Myocyte (in vitro differentiated cells): ENCODE measurements at regions not wholly inside any gene's neighbourhood (a gene's known extent, or its start where the extent isn't known, plus 50 kb on each side); places are given as distances from the start of the nearest gene placed in this dataset.
A peak's percentile ranks its signal among the peaks of the same experiment; 100 is the strongest.

ENCODE experiments used
- DNase-seq: peaks from one replicate; pipeline ENCODE4 v3.0.0-alpha.2; 2012; ENCODE audit warnings: low read depth

DNA sequence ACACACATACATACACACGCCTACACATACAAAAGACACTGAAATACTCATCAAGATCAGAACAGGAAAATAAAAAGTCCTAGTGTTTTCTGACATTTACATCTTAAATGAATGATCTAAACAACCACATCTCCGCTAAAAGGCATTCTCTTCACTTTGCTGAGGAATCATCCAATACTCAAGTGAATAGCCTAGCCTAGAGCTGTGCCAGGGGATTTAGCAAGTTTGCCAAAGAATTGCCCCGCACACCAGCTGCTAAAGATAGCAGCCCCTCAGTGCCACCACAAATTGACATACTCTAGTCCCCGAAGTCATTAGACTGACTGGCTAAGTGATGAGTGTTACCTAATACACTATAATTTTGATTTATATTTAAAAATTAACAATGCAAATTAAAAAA lies 246.8 kb upstream of the POU3F2 start:
- no peak for DNase-seq

DNA sequence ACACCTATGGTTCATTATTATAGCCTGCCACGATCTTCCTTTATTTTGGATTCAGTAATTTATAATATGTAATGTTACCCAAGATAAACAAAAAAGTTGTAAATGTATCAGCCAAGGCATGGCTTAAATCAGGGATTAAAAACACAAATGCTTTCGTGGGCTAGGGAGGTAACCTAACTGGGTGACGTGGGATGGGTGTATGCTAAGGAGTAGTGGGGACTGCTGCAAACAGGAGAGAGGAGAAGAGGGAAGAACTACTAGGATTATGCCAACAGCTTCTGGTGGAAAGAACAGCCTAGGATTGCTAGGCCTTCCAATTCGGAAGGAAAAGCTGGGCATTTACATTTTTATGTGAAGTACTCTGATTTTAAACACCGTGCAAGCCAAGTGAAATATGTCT lies 244.8 kb upstream of the POU3F2 start:
- no peak for DNase-seq

DNA sequence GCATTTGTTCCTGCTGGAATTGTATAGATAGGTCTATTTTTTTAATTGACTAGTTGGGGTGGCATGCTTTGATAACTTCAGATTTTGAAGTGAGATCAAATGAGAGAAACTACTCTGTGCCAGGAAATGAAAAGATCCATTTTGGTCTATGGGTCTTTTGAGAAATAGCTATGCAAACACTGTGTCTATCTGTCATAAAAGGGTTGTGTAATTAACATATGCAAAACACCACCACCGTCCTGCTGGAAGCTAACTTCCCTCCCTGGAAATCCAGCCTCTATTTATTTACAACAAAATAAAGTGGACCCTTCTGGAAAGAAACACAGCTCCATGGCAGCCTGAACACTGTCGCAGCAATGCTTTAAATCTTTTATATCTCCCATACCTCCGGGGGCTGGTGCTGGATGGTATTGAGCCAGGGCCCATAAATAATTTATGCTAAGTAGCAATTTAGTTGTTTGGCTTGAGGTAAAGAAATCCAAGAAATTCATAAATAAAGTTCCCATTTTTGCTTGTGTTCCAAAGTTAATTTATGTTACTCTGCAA lies 244.2 kb upstream of the POU3F2 start:
- no peak for DNase-seq

- DNase-seq = no peak
These were observed 243.4 kb upstream of the POU3F2 start for GRCh38 chr6:98590997-98591396.

DNA sequence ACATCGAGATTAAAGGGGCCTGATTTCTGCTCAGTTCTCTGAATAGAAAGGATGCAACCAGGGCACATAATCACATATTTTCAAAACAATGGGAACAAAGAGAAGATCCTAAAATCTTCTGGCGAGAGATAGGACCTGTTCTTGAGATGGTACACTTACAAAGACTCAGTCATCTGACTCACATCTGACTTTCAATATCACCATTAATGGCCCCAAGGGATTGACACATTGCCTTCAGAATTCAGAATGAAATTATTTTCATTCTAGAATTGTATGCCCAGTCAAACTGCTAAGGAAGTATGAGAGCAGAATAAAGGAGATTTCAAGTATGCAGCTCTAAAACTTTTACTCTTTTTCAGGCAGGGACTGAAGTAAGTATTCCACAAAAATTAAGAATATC lies 240.7 kb upstream of the POU3F2 start:
- no peak for DNase-seq

GRCh38 chr6:98601716-98602115 lies 232.7 kb upstream of the POU3F2 start:
- DNase-seq = no peak

DNA sequence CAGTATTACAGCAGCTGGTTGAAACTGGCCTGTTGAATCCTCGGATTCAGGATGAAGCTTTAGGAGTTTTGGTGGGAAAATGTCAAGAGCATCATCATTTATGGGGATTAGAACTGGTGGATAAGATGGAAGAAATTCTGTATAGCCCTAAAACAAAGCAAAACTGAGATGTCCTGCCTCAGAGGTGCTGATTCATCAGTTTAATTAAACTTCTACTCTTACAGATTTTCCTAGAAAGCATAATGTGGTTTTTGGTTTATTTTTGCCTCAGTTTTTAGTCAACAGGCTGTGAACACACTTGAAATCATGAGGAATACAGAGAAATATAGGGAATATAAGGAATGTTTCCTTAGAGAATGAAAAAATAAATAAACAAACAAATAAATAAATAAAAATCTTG lies 228.7 kb upstream of the POU3F2 start:
- no peak for DNase-seq

DNA sequence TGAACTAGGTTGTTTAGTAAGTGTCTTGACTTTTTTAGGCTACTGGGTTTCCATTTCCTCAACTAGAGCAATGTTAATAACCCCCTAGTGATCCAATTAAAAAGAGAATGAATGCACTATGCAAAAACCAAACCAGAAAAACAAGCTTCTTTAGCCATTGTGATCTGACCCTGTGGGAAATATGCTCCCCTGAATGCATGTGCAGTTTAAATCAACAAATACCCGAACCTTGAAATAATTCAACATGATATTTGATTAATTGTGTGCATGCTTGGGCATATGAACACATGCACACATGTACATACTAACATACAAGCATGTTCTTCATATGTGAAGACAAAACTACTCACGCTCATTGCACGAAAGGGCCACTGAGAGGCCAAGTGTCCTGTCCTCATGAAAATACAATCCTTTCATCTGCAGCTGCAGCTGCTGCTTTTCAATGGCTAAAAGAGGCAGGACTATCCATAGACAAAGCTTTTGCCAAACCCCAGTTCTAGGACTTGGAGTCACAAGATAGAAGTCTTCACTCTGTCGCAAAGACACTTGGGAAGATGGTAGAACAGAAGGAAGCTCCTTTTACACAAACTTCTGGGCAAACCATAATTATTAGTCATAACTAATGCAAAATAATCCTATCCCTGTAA lies 207.1 kb upstream of the POU3F2 start:
- DNase-seq = no peak

DNA sequence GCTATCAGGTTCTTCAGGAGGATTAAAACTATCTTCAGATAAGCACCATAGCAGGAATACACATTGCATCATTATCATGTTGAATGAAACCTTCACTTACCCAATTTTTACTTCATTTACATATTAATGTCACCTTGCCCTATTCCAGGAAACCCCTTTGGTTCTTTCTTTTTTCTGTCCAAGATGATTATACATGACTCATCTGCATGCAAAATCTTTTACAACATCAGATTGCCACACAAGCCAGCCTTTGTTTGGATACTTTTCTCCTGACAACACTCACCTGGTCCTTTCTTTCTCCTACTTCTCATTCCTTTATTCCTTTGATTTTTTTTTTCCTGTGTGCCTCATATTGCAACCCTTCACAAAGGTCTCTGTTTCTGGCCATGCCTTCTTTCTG lies 200.5 kb upstream of the POU3F2 start:
- no peak for DNase-seq

- DNase-seq = no peak
These were observed 199.8 kb upstream of the POU3F2 start for GRCh38 chr6:98634569-98634968.

DNA sequence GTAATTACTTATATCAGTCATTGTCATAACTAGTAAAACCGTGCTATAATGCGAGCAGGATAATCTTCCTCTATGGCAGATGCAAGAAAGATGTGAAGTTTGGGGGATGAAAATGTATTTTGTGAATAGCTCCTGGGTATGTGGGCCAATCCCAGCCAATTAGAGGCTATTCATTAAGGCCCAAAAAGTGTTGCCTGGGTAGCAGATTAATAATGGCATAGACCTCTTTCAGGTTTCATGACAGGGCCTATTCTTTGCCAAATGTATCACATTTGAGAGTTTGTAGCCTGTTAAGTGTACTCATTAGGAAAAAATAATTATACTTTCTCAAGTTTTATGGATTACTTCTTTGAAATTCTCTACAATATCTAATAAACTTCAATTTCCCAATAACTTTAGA lies 199.2 kb upstream of the POU3F2 start:
- no peak for DNase-seq

- no peak for DNase-seq
These were observed 197.4 kb upstream of the POU3F2 start for GRCh38 chr6:98636941-98637340.

- DNase-seq = no peak
These were observed 195.2 kb upstream of the POU3F2 start for GRCh38 chr6:98639089-98639635.

GRCh38 chr6:98640366-98640765 lies 194.0 kb upstream of the POU3F2 start:
- DNase-seq = no peak

- peak; percentile 65 for DNase-seq
These were observed 192.2 kb upstream of the POU3F2 start for GRCh38 chr6:98641949-98642719.

DNA sequence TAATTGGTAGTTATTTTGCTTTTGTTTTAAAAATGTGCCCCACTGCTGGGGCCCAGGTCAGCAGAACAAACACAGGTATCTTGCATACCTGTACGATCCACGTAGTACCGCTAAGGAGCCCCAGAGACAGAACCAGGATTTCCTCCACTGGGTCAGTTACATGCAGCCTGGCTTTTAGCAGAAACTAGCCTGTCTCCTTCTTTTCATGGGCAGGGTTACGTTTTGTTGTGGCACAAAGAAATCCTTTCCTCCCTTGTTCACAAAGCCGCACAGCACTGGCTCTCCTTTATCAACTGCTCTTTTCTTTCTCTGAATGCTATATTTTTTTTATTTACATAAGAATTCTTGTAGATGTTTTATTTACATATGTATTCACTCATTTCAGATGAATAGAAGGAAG lies 190.3 kb upstream of the POU3F2 start:
- no peak for DNase-seq

DNA sequence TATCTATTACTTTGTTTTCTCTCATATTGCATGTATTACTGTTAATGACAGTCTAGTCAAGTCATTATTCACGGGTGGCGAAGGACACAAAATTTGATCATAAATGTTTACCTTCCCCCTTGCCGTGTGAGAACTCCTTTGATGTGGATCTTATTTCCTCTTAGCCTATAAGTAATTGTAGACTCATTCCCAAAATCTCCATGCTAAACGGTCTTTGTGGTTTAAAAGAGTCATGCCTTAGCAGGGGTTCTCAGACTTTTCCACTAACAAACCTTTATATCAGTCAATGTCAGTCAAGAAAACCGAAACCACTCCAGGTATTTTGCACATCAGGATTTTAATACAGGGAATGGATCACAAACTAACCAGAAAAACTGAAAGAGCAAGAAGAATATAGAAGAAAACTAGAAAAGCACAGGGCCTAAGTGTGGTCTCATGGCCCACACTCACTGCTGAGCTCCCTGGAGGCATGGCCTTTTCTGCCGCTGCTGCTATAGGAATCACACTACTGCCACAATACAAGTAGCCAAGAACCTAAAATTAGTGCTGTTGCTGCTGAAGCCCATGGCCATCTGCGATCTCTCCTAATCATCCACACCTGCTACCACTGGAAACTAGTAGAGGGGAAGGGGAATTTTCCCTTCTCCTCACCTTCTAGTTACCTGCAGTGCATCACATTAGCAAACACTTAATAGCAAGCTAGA lies 186.0 kb upstream of the POU3F2 start:
- DNase-seq = no peak

GRCh38 chr6:98650941-98651340 lies 183.4 kb upstream of the POU3F2 start:
- no peak for DNase-seq

DNA sequence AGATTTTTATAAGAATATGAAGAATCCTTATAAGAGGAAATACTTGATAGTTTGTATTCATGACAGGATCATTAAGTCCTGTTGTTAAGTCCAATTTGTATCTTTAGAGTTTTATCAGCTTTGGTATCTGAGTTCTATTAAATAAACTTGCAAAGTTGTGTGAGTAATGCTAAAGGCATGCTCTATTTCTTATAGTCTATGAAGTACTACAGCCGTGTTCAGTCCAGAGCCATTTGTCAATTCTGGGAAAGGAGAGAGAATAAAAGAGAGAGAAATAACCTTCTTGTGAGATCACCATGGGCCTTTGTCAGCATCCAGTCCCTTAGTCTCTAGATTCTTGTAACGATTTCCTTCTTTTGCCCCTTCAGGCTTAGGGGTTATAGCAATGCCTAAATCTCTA lies 181.2 kb upstream of the POU3F2 start:
- DNase-seq = peak; percentile 2

DNA sequence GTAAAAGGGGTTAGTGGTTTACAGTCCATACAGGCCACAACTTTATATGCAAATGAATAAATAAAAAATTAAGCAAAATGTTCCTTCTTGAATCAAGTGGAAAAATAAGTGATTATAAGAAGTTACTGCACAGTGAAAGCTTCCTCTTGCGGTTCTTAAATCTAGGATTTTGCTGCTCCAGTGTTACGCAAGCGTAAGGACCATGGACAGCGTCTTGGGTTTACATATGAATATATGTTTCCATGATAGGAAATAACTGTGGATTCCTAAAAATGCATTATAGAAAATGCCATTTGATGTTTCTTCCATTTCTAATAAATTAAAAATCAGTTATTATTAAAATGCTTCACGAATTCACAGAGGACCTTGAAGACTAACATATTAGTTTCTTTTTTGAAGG lies 176.6 kb upstream of the POU3F2 start:
- peak; percentile 42 for DNase-seq

DNA sequence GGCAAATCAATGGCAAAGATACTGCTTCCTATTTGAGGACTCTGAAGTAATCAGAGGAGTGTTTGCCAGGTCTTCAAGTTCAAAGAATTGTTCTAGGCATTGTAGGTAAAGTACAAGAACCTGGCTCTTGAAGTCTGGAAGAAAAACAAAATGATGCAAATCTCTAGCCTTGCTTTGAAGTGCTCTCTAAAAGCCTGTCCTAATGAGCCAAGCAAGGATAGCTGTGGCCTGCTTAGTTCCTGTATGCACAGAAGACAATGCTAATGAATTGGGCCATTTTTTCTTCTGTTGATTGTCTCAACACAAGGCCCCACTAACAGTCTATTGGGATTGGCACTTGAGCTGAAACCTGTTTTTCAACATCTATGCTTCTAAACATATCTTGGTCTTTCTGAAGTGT lies 165.0 kb upstream of the POU3F2 start:
- DNase-seq = no peak
